ENCODE measurements at regions not wholly inside any gene's neighbourhood (a gene's known extent, or its start where the extent isn't known, plus 50 kb on each side); places are given as distances from the start of the nearest gene placed in this dataset.
A peak's percentile ranks its signal among the peaks of the same experiment; 100 is the strongest.

- no peaks in the 10 kb centered on the region for H3K9me3 Mint-ChIP-seq
- DNase-seq = no peak
- no peaks in the 10 kb centered on the region for H3K27me3 Mint-ChIP-seq (ENCODE audit: low read depth)
- intact Hi-C loops (cut with micrococcal nuclease) = loop anchor here (1.0 to 5.0 kb wide), 5 partner anchors 41 to 386 kb away; partner anchors contain the start of gene AOAH
- CTCF ChIA-PET = interaction anchor here (0.7 to 1.6 kb wide), 3 partner anchors 11 to 136 kb away, joined by 3 to 5 read pairs (median 4); no protein-coding TSS in a partner anchor
- H3K36me3 Mint-ChIP-seq (ENCODE audit: low read depth) = no peaks in the 10 kb centered on the region
- H3K27ac Mint-ChIP-seq = no peak overlapping the region
- H3K4me3 Mint-ChIP-seq = no peak overlapping the region
- H3K4me1 Mint-ChIP-seq (ENCODE audit: low read depth) = peaks cover 71% of the 10 kb centered on the region
Observed at GRCh38 chr7:36777855-36778254, 53.6 kb upstream of the AOAH start.

- Mint-ChIP-seq H3K4me1 (ENCODE audit: low read depth) (peaks cover 68% of the 10 kb centered on the region), H3K4me3 (peak overlapping the region; percentile 48), H3K27ac (no peak overlapping the region), H3K9me3 (no peaks in the 10 kb centered on the region), H3K27me3 (ENCODE audit: low read depth) (no peaks in the 10 kb centered on the region), H3K36me3 (ENCODE audit: low read depth) (no peaks in the 10 kb centered on the region)
- peak; percentile 46 for DNase-seq
- intact Hi-C loops (cut with micrococcal nuclease) = loop anchor here (1.0 to 5.0 kb wide), 5 partner anchors 40 to 385 kb away; partner anchors contain the start of gene AOAH
- CTCF ChIA-PET = interaction anchor here (0.7 to 1.3 kb wide), 3 partner anchors 10 to 139 kb away, joined by 3 to 4 read pairs (median 3); no protein-coding TSS in a partner anchor
Observed at GRCh38 chr7:36777062-36777461, 52.8 kb upstream of the AOAH start.

- no peak for DNase-seq
- no peak overlapping the region for H3K4me3 Mint-ChIP-seq
- no peaks in the 10 kb centered on the region for H3K9me3 Mint-ChIP-seq
- no peak overlapping the region for H3K27ac Mint-ChIP-seq
- intact Hi-C loops (cut with micrococcal nuclease) = loop anchor here (2.0 to 5.0 kb wide), 4 partner anchors 38 to 383 kb away; no protein-coding TSS in a partner anchor
- no peaks in the 10 kb centered on the region for H3K36me3 Mint-ChIP-seq (ENCODE audit: low read depth)
- peaks cover 57% of the 10 kb centered on the region for H3K4me1 Mint-ChIP-seq (ENCODE audit: low read depth)
- H3K27me3 Mint-ChIP-seq (ENCODE audit: low read depth) = no peaks in the 10 kb centered on the region
- CTCF ChIA-PET = interaction anchor here (0.6 kb wide), 1 partner anchor 83 kb away, joined by 3 read pairs; no protein-coding TSS in a partner anchor
Observed at GRCh38 chr7:36775676-36776075, 51.4 kb upstream of the AOAH start.

GRCh38 chr7:36775061-36775620 lies 50.8 kb upstream of the AOAH start:
- Mint-ChIP-seq H3K4me1 (ENCODE audit: low read depth) (peaks cover 51% of the 10 kb centered on the region), H3K27ac (no peak overlapping the region), H3K9me3 (no peaks in the 10 kb centered on the region), H3K36me3 (ENCODE audit: low read depth) (no peaks in the 10 kb centered on the region), H3K4me3 (no peak overlapping the region), H3K27me3 (ENCODE audit: low read depth) (no peaks in the 10 kb centered on the region)
- CTCF ChIA-PET = no interaction called here
- intact Hi-C loops (cut with micrococcal nuclease) = loop anchor here (5.0 kb wide), 3 partner anchors 38 to 383 kb away; no protein-coding TSS in a partner anchor
- DNase-seq = no peak

All from activated naive CD4-positive, alpha-beta T cell treated with anti-CD3 and anti-CD28 coated beads for 36 hours (primary cell).